GM21360 (cell line): ENCODE measurements at regions not wholly inside any gene's neighbourhood (a gene's known extent, or its start where the extent isn't known, plus 50 kb on each side); places are given as distances from the start of the nearest gene placed in this dataset.
A peak's percentile ranks its signal among the peaks of the same experiment; 100 is the strongest.

Experiments used
- ATAC-seq: cut with Tn5 transposase; IDR thresholded peaks from one replicate; pipeline ENCODE4 v1.9.1; 2021; ENCODE audit warnings: mild to moderate bottlenecking, moderate library complexity; ENCODE audit not compliant: unreplicated experiment

DNA sequence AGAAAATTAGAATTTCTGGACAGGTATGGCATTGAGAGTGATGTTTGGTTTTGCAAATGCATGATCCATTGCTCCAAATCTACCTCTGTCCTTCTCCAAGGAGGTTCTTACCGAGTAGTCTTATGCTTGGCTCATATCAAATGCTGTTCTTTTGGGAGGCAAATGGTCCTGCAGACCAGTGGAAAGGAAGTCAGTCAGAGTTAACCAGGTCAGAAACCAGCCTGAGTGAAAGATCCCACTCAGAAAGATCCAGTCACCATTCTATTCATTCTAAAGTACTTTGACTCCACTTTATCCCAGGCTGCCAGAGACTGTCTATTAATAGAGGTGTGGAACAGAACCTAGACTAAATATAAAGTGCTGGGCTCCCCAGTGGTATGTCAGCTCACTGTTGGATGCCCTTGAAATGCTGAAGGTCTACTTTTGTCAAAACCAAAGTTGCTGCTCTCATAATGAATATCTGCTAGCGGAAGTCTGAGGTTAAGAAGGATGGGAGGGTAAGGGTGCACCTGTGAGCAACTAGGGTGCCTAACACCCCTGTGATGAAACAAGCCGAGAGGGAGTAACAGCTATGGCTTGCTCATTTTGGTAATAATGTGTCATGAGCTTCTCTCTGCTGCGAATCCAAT is 302.2 kb downstream of the ZNF608 start:
- peak; percentile 100 for ATAC-seq

DNA sequence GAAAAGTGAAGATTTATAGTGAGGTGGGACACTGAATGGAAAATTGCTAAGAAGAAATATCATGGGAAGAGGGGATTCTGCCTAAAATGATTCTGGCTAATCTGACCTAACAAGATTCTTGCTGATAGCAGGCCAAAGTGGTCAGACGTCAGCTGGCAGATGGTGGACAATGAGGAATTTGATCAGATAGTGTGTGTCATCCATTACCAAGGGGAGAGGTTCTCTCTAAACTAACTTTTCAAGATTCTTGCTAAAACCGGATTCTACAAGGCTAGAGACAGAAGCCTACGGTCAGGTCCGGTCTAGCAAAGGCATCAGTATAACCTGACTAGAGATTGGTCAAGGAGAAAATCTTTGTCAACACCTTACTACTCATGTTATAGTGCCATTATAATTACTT is 306.0 kb downstream of the ZNF608 start:
- no peak for ATAC-seq

DNA sequence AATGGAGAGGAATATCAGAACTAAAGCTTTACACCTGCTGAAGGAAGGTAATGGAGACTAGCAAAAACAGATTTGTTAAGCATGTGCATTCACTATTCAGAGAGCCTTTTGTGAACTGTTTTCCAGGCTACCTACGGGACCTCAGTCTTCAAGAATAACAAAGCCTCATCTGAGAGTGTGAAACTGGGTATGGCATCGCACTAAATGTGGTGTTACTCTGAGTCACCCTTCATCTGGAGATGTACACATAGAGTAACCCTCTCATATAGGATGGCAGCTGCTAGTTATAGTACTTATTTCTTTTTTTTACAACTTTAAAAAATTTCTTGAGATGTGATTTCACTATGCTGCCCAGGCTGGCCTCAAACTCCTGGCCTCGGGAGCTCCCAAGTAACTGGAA is 306.8 kb downstream of the ZNF608 start:
- ATAC-seq, result no peak

DNA sequence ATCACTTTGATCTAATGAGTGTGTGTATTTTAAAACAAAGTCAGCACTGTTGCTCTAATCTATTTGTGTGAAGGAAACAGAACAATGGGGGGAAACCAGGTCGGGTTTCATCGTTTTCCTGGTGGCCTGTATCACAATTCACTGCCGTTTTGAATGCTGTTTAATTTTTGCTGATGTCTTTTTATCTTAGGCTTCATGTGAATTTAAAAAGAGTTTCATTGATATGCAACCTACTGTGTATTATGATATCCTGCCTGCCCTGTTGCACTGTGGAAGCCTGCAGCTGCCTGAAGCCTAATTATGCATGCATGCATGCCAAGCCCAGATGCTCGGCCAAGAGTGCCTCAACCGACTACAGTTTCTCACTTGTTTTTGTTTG is 307.5 kb downstream of the ZNF608 start:
- ATAC-seq, result no peak

DNA sequence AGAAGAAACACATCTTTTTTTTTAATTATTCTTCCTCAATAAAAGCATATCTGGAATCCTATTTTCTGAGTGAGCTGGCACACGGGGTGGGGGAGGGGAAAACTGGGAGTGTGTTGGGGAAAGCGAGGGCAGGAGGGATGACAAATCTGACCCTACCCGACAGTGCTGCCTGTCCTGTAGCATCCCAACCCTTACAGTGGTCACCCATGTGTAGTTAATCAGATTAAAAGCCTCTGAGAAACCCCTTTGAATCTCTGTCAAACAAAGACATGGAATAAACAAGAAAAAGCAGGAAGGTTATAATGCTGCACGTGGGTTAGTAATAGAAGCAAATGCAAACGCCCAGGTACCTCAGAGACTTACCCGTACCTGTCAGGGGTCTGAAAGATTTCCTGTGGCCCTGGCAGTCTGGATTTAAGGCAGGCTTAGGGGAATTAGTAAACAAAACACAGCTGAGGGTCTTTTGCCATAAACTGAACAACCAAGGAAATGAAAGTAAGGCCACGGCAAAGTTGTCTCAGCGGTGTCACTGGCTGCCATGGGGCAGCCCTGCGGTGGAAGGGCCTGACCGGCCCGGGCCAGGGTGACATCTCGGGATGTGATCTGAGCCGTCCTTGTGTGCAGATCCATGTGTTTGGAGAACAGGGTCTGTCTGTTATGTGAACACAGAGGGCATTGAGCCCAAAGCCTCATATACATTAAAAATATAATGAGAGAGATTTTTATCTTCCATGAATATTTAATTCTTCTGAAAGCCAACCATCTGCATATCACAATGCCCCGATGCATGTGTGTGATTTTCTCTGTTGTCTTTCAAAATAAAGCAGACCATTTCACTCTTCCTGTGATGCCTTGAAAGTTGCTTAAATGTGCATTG is 308.2 kb downstream of the ZNF608 start:
- ATAC-seq, result no peak

DNA sequence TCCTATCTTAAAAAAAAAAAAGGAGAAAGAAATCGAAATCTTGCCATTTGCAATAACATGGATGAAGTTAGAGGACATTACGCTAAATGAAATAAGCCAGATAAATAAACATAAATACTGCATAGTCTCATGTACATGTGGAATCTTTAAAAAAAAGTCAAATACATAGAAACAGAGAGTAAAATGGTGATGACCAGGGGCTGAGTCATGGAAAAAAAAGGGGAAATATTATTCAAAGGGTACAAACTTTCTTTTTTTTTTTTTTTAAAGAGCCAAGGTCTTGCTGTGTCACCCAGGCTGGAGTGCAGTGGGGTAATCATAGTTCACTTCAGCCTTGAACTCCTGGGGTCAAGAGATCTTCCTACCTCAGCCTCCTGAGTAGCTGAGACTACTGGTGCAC is 310.1 kb downstream of the ZNF608 start:
- ATAC-seq, result no peak

DNA sequence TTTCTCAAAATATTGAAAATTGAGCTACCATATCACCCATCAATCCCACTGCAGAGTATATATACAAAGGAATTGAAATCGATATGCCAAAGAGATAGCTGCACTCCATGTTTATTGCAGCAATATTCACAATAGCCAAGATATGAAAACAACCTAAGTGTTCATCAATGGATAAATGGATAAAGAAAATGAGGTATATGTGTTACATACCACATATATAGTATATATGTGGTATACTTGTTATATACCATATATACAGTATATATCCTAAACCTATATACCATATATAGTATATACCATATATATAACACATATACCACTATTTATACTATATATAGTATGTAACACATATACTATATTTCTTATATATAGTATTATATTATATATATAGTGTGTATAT is 313.3 kb downstream of the ZNF608 start:
- no peak for ATAC-seq

DNA sequence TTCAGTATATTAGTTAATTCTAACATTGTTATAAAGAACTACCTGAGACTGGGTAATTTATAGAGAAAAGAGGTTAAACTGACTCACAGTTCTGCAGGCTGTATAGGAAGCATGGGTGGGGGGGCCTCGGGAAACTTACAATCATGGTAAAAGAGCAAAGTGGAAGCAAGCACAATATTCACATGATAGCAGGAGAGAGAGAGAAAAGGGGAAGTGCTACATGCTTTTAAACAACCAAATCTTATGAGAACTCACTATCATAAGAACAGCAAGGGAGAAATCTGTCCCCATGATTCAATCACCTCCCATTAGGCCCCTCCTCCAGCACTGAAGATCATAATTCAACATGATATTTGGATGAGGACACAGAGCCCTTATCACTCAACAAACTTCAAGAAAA is 324.9 kb downstream of the ZNF608 start:
- ATAC-seq, result no peak

DNA sequence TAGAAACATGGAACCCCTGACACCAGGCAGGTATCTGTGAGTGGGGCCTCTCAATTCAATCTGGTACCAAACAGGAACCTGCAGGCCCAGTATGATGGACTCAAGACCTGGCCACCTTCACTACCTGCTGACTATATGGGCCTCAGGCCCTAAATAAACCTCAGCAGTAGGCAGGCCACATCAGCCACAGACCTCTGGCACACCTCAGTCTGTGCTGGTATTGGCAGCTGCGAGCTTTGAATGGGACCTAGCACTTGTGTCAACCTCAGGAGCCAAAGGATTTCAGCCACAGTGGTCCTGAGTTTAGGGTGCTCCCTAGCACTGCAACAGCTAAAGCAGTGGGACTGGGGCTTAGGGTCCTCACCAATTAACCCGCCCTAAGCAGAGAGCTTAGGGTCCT is 325.5 kb downstream of the ZNF608 start:
- ATAC-seq, result no peak

DNA sequence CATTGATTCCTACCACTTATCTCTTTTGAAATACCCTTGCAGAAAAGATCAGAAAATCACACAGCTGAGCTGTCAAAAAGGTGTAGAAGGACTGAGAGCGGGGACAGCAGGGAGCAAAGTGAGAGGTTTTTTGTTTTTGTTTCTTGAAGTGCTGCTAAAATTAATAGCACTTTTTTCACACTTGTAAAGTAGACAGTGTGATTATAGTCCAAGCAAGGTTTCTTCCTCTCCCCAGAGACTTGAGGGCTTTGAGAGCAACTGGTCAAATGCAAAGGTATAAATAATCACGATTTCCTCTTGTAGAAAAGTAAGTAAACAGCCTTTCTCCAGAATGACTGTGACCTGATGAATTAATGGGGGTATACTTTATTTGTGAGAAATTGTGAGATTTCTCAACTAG is 326.9 kb downstream of the ZNF608 start:
- no peak for ATAC-seq

DNA sequence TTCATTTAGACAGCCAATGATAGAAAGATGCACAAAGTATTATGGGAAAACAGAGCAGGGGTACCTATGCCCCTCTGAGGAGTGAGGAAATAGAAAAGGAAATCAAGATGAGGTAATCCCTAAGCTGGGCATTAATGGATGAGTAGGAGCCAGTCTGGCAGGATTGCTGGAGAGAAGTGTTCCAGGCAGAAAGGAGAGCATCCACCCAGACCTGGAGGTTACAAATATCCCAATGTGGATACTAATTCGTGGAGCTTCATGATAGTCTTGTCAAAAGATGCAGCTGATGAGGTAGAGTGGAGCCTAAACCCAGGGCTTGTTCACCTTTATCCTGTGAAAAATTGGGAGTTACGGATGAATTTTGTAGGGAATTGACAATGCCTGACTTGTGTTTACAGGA is 328.0 kb downstream of the ZNF608 start:
- no peak for ATAC-seq

DNA sequence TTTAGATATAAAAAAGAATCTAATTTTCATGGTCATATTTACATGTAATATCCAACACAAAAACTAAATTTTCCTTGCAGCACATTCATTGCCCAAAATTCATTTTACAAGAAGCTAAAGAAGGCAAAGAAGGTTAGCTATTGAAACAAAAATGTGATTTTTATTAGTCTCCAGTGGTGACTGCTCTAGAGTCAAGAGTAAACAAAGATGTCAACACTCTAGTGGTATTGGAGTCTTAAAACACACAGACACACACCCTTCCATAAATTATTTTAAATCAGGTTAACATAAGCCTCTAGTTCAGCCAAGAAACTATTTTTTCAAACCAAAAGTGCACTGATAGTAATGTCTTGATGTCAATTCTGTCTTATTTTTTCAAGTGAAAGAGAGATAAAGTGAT is 329.2 kb downstream of the ZNF608 start:
- ATAC-seq, result no peak

DNA sequence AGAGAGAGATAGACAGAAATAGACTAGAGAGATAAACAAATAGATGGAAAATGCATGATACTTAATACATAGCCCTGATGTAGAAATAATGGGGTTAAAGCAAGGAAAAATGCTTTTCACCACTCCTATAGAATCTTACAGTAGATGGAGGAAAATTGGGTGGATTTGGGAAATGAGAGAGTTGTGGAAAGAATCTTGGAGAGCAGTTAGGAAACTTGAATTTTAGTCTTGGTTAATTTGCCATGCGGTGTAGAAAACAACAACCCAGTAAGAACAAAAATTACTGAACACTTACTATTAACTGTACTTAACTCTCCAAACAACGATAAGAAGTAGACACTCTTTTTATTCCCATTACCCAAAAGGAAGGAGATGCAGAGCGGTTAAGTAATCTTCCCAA is 329.8 kb downstream of the ZNF608 start:
- ATAC-seq, result no peak

DNA sequence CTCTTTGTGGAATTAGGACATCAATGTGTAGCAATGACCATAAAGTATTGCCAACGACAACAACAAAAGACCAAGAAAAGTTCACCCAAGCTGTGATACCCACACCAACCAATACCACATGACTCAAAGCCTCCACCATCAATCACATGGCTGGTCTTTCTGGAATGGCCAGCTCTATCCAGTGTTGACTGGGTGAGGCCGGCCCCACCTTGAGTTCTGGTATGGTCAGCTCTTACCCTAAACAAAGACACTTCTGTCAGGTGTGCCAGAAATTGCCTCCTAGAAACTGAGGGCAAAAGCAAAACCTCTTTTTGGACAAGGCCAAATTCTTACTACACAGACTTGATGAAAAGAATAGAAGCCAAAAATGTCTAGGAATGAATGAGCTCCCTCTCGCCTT is 331.5 kb downstream of the ZNF608 start:
- no peak for ATAC-seq

DNA sequence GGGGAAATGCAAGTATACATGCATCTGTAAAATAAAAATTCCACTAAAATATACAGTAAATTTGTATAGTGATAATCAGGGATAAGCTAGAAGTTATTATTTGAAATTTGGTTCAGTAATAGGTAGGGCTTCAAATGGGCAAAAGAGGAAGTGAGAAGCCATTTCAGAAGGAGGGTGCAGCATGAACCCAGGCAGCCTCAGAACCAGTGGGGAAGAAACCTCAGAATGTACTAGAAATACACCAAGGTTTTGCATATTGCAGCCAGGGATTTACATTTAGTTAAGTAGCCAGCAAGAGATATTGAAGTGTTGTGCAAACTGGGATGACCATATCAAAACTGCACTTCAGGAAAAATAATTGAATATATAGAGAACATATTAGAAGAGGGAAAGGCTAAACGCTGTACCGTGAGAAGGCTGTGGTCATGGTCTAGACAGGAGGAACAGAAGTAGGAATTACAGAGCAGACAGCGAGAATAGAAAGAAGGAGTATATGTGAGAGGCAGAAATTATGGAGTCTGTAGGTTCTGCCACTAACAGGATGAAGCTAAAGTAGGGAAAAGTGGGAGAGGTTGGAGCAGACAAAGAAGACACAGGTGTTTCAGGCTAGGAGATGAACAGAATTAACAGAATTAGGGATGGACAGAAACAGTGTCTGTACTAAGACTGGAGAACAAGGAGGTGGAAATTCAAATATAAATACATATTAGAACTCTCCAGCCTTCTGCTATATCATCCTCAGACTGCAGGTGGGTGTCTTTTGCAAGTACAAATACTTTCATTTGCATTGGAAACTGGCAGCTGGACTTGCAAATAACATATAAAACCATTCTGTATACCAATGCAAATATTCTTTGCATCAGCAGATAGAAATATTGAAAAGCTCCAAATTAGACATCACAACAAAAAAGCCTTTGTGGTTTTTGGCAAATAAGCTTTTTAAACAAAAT is 335.6 kb downstream of the ZNF608 start:
- ATAC-seq, result peak; percentile 98

DNA sequence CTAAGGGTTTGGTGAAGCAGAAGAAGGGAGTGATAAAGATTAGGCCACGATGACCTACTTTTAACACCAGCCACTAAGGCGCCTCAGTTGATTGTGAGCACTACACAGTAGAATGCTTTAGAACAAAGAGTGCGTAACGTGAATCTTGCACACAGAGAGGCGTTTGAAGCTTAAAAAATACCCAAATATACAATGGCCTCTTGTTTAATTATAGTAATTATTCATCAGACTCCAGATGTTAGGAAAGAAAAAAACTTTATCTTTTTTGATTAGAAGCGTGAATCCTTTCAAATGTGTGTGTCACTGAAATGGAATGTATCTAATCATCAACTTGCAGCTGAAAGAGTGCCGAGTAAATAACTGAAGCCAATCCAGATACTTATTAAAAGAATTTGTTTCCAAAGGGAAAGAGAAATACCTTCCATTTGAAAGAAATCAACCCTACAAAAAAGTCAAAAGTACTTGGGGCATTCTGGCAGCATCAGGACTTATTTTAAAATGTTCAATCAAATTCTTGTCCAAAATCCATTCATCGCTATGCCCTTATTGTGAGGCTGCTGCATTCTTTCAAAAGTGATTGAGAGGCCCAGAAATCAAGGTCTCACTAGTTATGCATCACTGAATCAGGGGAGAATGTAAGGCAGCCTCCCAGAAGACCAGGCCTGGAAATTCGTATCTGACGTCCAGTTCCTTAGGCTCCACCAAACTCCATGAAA is 337.5 kb downstream of the ZNF608 start:
- no peak for ATAC-seq

DNA sequence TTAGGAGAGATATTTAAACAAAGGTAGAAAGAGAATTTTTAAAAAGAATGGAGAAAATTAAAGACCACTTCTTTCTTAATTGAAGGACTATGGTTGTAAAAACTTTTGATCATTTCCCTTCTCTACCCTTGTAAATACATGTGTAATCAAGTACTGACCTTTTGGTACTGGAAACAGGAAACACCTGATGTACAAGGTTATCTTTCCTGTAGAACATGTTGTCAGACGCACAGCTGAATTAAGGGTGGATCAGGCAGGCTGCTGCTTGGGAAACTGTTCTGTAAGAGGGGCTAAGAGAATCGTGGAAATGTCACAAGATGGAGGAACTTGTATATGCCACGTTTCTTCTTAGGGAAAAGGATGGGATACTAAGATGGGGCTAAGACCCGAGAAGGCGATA is 341.6 kb downstream of the ZNF608 start:
- no peak for ATAC-seq

DNA sequence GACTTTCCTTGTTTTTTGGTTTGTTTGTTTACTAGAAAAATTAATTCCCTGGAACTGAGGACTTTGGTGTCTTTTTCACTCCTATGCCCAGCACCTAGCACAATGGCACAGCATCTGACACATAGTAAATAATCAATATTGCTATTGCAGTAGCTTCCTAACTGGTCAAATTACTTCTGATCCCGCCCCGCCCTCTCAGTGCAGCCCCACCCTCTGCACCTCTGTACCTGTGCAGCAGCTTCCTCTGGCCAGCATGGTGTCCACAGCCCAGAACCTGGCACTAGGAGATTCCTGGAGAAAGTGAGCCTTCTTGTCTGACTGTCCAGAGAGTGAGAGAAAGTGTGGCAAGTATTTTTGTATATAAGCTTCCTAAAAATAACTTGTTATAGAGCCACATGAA is 343.2 kb downstream of the ZNF608 start:
- ATAC-seq, result no peak

DNA sequence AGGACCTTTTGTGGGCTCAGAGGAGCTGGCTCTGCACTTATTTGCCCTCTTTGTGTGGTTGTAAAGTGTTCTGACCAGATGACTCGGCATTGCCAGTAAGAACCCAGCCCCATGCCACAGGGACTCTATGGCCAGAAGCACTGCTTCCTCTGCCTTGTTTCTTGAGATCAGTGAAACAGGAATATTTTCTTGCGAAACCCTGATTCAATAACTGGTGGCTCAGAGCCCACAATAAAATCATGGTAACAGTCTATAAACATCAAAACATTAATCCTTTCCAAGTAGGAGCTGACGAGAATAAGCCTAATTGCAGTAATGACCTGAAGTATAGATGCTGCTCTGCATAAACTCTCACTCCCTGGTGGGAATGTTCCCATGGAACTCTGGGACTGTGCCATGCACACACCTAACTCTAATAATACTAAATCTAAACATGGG is 344.3 kb downstream of the ZNF608 start:
- ATAC-seq, result no peak

DNA sequence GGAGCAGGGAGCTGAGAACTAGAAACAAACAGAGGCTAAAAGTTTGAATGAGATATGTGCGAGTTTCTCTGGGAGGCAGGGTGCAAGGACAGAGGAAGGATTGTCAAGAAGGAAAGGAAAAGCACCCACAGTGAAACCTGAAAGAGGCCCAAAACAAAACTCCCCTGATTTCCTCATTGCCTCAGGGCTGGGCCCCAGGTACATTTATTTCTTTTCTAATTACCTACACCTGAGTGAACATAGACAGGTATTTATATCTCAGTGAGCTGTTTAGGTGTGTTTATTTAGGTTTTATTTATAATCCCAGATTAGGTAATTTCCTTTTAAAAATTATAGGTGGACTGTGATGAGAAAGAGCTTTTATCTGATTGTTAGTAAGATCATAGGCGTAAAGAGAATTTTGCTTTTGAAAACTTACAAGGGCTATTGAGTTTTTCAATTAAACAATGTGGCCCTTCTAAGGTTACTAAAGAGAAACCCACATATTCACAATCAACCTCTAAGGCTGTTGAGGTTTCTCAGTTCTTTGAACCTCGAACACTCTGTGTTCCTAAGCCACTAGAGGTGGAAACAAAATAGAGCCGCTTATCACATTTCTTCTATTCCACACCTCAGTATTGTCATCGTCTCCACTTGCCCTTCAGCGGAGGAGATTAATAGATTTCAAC is 344.8 kb downstream of the ZNF608 start:
- no peak for ATAC-seq
